ENCODE measurements at regions not wholly inside any gene's neighbourhood (a gene's known extent, or its start where the extent isn't known, plus 50 kb on each side); places are given as distances from the start of the nearest gene placed in this dataset.

DNA sequence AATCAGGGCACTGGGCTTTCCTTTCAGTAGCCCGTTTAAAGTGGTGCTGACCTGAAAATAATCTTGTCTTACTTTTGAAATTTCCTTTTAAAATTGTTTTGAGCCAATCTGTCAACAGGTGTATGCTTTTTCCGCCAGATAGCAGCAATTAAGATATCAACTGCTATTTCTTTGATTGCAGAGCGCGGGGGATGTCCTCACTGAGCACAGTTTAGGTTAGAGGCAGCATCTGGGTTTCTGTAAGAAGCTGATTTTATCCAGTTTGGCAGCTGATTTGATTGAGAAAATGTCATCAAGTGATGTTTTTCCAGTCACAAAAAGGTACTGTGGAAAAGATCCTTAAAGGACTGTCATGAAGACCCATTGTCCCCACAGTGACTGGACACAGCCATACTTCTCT lies 371.8 kb downstream of the ADAMTS20 start (continued):
- TF ChIP-seq PREB (CRISPR knock-in tag; IDR thresholded peaks at IDR 0.05; ENCODE audit: borderline replicate concordance), result no peak
- TF ChIP-seq, protein P1, sequence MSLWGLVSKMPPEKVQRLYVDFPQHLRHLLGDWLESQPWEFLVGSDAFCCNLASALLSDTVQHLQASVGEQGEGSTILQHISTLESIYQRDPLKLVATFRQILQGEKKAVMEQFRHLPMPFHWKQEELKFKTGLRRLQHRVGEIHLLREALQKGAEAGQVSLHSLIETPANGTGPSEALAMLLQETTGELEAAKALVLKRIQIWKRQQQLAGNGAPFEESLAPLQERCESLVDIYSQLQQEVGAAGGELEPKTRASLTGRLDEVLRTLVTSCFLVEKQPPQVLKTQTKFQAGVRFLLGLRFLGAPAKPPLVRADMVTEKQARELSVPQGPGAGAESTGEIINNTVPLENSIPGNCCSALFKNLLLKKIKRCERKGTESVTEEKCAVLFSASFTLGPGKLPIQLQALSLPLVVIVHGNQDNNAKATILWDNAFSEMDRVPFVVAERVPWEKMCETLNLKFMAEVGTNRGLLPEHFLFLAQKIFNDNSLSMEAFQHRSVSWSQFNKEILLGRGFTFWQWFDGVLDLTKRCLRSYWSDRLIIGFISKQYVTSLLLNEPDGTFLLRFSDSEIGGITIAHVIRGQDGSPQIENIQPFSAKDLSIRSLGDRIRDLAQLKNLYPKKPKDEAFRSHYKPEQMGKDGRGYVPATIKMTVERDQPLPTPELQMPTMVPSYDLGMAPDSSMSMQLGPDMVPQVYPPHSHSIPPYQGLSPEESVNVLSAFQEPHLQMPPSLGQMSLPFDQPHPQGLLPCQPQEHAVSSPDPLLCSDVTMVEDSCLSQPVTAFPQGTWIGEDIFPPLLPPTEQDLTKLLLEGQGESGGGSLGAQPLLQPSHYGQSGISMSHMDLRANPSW (CRISPR knock-in tag; conservative IDR thresholded peaks at IDR 0.05; ENCODE audit: low read depth), result no peak

DNA sequence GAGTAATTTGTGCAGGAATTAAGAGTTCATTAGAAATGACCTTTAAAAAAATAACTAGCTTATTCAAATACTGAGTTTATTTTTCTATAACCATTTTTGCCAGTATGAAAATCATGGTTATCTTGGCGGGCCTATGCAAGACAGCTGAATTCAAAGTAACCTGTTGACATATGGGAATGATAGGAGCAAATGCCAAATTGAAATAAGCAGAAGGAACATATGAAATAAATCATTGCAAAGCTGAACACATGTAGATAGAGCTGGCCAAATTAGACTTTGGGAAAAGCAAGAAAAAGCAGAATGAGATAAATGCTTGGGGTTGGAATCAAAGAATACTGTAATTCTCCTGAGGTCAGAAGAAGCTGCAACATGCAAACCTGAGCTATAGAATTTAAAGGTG lies 372.5 kb downstream of the ADAMTS20 start:
- CTCF ChIA-PET, result no interaction called here

GRCh38 chr12:43177276-43177675 lies 374.7 kb downstream of the ADAMTS20 start:
- TF ChIP-seq ZNF423 (CRISPR knock-in tag; IDR thresholded peaks at IDR 0.05), result no peak
- TF ChIP-seq, protein P2, sequence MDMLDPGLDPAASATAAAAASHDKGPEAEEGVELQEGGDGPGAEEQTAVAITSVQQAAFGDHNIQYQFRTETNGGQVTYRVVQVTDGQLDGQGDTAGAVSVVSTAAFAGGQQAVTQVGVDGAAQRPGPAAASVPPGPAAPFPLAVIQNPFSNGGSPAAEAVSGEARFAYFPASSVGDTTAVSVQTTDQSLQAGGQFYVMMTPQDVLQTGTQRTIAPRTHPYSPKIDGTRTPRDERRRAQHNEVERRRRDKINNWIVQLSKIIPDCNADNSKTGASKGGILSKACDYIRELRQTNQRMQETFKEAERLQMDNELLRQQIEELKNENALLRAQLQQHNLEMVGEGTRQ (CRISPR knock-in tag; IDR thresholded peaks at IDR 0.05), result no peak
- TF ChIP-seq, protein P3, sequence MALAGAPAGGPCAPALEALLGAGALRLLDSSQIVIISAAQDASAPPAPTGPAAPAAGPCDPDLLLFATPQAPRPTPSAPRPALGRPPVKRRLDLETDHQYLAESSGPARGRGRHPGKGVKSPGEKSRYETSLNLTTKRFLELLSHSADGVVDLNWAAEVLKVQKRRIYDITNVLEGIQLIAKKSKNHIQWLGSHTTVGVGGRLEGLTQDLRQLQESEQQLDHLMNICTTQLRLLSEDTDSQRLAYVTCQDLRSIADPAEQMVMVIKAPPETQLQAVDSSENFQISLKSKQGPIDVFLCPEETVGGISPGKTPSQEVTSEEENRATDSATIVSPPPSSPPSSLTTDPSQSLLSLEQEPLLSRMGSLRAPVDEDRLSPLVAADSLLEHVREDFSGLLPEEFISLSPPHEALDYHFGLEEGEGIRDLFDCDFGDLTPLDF (CRISPR knock-in tag; IDR thresholded peaks at IDR 0.05), result no peak
- TF ChIP-seq ATF2 (CRISPR knock-in tag; IDR thresholded peaks at IDR 0.05; ENCODE audit: borderline replicate concordance, low read depth), result no peak
- no peak for TF ChIP-seq JUN (CRISPR knock-in tag; IDR thresholded peaks at IDR 0.05)
- POLR2A ChIA-PET, result no interaction called here
- H3K4me1 Mint-ChIP-seq, result peaks cover 10% of the 10 kb centered on the region
- CTCF ChIA-PET, result no interaction called here
- H3K9me3 Mint-ChIP-seq, result peaks cover 18% of the 10 kb centered on the region
- H3K27ac Mint-ChIP-seq, result no peak overlapping the region
- no peaks in the 10 kb centered on the region for H3K27me3 Mint-ChIP-seq (ENCODE audit: low read depth)
- DNase-seq (ENCODE audit: low spot score) (no peak), ATAC-seq (no peak)
- peaks cover 11% of the 10 kb centered on the region for H3K36me3 Mint-ChIP-seq
- no peak overlapping the region for H3K4me3 Mint-ChIP-seq

More for the DNA sequence above, 372.5 kb downstream of the ADAMTS20 start:
- peaks cover 10% of the 10 kb centered on the region for H3K4me1 Mint-ChIP-seq
- H3K27ac Mint-ChIP-seq, result no peak overlapping the region
- peaks cover 35% of the 10 kb centered on the region for H3K9me3 Mint-ChIP-seq
- H3K36me3 Mint-ChIP-seq, result peaks cover 19% of the 10 kb centered on the region
- ATAC-seq (no peak), DNase-seq (ENCODE audit: low spot score) (no peak)
- POLR2A ChIA-PET, result no interaction called here
- TF ChIP-seq JAZF1 (CRISPR knock-in tag; IDR thresholded peaks at IDR 0.05) (no peak), FOXK1 (CRISPR knock-in tag; IDR thresholded peaks at IDR 0.05) (no peak), ZNF512 (CRISPR knock-in tag; IDR thresholded peaks at IDR 0.05; ENCODE audit: borderline replicate concordance) (no peak), ERG (CRISPR knock-in tag; IDR thresholded peaks at IDR 0.05) (no peak)
- H3K4me3 Mint-ChIP-seq, result no peak overlapping the region
- no peaks in the 10 kb centered on the region for H3K27me3 Mint-ChIP-seq (ENCODE audit: low read depth)

Measured in WTC11 (cell line).